ENCODE measurements at regions not wholly inside any gene's neighbourhood (a gene's known extent, or its start where the extent isn't known, plus 50 kb on each side); places are given as distances from the start of the nearest gene placed in this dataset.

DNA sequence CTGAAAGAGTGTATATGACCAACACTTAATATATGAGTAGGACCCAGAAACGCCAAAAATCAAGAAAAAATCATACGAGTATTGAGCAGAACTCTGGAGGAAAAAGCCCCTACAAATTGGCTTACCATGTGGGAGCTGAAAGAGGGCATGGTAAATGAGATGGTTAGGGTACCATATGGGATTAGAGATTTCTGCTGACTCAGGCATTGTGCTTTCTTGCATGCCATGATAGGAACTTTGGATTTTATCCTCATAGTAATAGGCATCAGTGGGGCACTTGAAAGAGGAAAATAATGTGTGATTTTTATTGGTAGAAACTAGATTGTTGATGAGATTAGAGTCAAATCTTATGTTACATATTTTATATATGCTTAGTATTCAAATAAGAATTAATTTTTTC is 271.1 kb downstream of the CBLN2 start:
- no peak overlapping the region for H3K4me3 ChIP-seq (ENCODE audit: control insufficient read depth, low read depth, low read length)
- TF ChIP-seq, protein P1, sequence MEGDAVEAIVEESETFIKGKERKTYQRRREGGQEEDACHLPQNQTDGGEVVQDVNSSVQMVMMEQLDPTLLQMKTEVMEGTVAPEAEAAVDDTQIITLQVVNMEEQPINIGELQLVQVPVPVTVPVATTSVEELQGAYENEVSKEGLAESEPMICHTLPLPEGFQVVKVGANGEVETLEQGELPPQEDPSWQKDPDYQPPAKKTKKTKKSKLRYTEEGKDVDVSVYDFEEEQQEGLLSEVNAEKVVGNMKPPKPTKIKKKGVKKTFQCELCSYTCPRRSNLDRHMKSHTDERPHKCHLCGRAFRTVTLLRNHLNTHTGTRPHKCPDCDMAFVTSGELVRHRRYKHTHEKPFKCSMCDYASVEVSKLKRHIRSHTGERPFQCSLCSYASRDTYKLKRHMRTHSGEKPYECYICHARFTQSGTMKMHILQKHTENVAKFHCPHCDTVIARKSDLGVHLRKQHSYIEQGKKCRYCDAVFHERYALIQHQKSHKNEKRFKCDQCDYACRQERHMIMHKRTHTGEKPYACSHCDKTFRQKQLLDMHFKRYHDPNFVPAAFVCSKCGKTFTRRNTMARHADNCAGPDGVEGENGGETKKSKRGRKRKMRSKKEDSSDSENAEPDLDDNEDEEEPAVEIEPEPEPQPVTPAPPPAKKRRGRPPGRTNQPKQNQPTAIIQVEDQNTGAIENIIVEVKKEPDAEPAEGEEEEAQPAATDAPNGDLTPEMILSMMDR (conservative IDR thresholded peaks at IDR 0.05; ENCODE audit: control insufficient read depth, insufficient read depth, low read depth, low read length) = no peak
- DNase-seq (ENCODE audit: low read depth) = no peak

- no peak overlapping the region for H3K4me3 ChIP-seq (ENCODE audit: control insufficient read depth, low read depth, low read length)
- no peak for DNase-seq (ENCODE audit: low read depth)
- TF ChIP-seq, protein P1 (conservative IDR thresholded peaks at IDR 0.05; ENCODE audit: control insufficient read depth, insufficient read depth, low read depth, low read length) = no peak
Observed at GRCh38 chr18:72261590-72261989, 282.6 kb downstream of the CBLN2 start.

- TF ChIP-seq, protein P1 (conservative IDR thresholded peaks at IDR 0.05; ENCODE audit: control insufficient read depth, insufficient read depth, low read depth, low read length) = no peak
- H3K4me3 ChIP-seq (ENCODE audit: control insufficient read depth, low read depth, low read length) = no peak overlapping the region
- no peak for DNase-seq (ENCODE audit: low read depth)
Observed at GRCh38 chr18:72246076-72246475, 298.1 kb downstream of the CBLN2 start.

DNA sequence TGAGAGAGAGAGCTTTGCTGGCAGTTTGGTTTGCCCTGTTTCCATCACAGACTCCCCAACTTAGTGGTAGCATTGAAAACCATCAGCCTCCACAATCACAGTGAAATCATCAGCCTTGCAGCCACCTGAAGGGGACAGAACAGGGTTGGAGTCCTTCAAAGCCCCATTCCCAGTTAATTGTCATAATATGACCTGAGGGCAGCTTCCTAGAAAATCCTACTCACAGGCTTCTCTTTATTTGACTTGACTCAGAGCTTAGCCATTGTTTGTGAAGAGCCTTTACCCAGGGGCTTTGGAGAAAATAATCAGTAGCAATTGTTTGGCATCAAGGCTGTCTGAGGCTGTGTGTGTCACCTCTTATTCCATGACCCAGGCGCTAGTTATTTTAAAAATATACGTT is 308.7 kb downstream of the CBLN2 start:
- no peak overlapping the region for H3K4me3 ChIP-seq (ENCODE audit: control insufficient read depth, low read depth, low read length)
- TF ChIP-seq, protein P1 (conservative IDR thresholded peaks at IDR 0.05; ENCODE audit: control insufficient read depth, insufficient read depth, low read depth, low read length) = no peak
- DNase-seq (ENCODE audit: low read depth) = no peak

DNA sequence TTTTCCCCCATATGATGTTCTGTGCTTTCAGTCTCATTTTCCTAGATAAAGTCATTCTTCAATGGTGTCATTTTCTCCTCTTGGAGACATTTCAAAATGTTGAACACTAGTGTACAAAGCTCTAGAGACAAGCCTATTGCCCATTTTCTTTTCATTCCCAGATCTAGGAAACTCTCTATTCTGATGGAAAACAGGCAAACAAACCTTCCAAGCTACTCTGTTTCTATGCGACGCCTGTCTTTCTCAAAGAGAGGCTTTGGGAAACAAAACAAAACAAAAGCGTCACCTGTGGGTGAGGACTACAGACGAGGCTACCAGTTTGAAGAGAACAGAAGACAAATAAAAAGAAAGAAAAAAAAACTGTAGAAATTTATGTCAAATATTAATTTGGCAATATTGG is 311.0 kb downstream of the CBLN2 start:
- no peak for DNase-seq (ENCODE audit: low read depth)
- TF ChIP-seq, protein P1 (conservative IDR thresholded peaks at IDR 0.05; ENCODE audit: control insufficient read depth, insufficient read depth, low read depth, low read length) = no peak
- no peak overlapping the region for H3K4me3 ChIP-seq (ENCODE audit: control insufficient read depth, low read depth, low read length)

GRCh38 chr18:72232644-72233043 is 311.5 kb downstream of the CBLN2 start:
- DNase-seq (ENCODE audit: low read depth) = no peak
- H3K4me3 ChIP-seq (ENCODE audit: control insufficient read depth, low read depth, low read length) = no peak overlapping the region
- TF ChIP-seq, protein P1 (conservative IDR thresholded peaks at IDR 0.05; ENCODE audit: control insufficient read depth, insufficient read depth, low read depth, low read length) = no peak

DNA sequence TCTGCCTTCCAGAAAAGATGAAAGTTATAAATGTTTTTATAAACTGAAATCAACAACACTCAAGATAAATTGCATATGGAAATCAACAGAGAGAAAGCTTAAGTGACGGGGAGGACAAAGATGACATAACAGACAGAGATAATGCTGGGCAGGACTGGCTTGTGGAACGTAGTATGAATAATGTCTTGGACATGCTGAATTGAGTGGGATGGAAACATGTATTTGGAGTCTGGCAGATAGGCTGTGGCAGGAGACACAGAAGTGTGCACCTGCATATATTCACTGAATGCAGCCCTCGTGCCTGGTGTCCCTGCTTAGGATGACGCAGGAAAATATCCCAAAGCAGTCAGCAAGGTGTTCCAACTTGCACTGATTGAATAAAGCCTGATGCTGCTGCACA is 318.2 kb downstream of the CBLN2 start:
- TF ChIP-seq, protein P1 (conservative IDR thresholded peaks at IDR 0.05; ENCODE audit: control insufficient read depth, insufficient read depth, low read depth, low read length) = no peak
- no peak for DNase-seq (ENCODE audit: low read depth)
- no peak overlapping the region for H3K4me3 ChIP-seq (ENCODE audit: control insufficient read depth, low read depth, low read length)
